Esophagus muscularis mucosa (tissue), 4 donors: ENCODE measurements at regions not wholly inside any gene's neighbourhood (a gene's known extent, or its start where the extent isn't known, plus 50 kb on each side); places are given as distances from the start of the nearest gene placed in this dataset.

Experiments used
- DNase-seq: peaks from one replicate; pipeline ENCODE4 v3.0.0-alpha.2; 2017; ENCODE audit errors: extremely low spot score
- H3K27ac ChIP-seq, 4 donors: fragments of 200-600 bp; sonication (generic); replicated peaks in 1 of 4; 1 replicate in 3 of 4; 2 replicates in 1 of 4; pipeline ENCODE4 v1.5.1; 2016 to 2019; ENCODE audit warnings: mild to moderate bottlenecking in 1 of 4
- H3K27me3 ChIP-seq, 4 donors: fragments of 200-600 bp; sonication (generic); one replicate each; pipeline versions ENCODE4 v1.5.1 to v1.6.0; 2016 to 2019
- H3K36me3 ChIP-seq, 4 donors: fragments of 200-600 bp; sonication (generic); one replicate each; pipeline ENCODE4 v1.5.1; 2016 to 2019
- H3K4me1 ChIP-seq, 4 donors: fragments of 200-600 bp; sonication (generic); one replicate each; pipeline ENCODE4 v1.5.1; 2016 to 2019
- H3K4me3 ChIP-seq, 4 donors: fragments of 200-600 bp; sonication (generic); 1 replicate in 2 of 4; 2 replicates in 2 of 4; pipeline ENCODE4 v1.5.1; 2016 to 2019; ENCODE audit warnings: mild to moderate bottlenecking in 4 of 4, moderate library complexity in 1 of 4
- H3K9me3 ChIP-seq, 4 donors: fragments of 200-600 bp; sonication (generic); 1 replicate in 3 of 4; 2 replicates in 1 of 4; pipeline ENCODE4 v1.5.1; 2016 to 2019
- CTCF ChIP-seq, 3 experiments: fragments of 200-600 bp in 2 of 3; fragments of 450-650 bp in 1 of 3; sonication (generic) in 2 of 3; IDR thresholded peaks; one replicate each; pipeline ENCODE4 v1.5.1; 2017 to 2019; ENCODE audit warnings: antibody characterized with exemption in 3 of 3, mild to moderate bottlenecking in 2 of 3, moderate library complexity in 1 of 3
- EP300 ChIP-seq: sonication (generic); formaldehyde crosslinking; IDR thresholded peaks from one replicate; pipeline ENCODE4 v1.6.1; 2017; ENCODE audit warnings: antibody characterized with exemption
- POLR2A ChIP-seq: fragments of 450-650 bp; IDR thresholded peaks from one replicate; pipeline ENCODE4 v1.6.1; 2017; ENCODE audit warnings: antibody characterized with exemption, moderate library complexity, mild to moderate bottlenecking, low read depth
- POLR2AphosphoS5 ChIP-seq, 2 donors: sonication (generic); formaldehyde crosslinking; IDR thresholded peaks; one replicate each; pipeline ENCODE4 v1.6.1; 2017; ENCODE audit warnings: antibody characterized with exemption in 2 of 2
- WGBS: methylation state at CpG from one replicate; pipeline ENCODE4 v1.1.5; 2018; 5-methylcytosine and 5-hydroxymethylcytosine counted together
- intact Hi-C: fragments of 100-400 bp; cut with DNase I; formaldehyde crosslinking; loops from one replicate; pipeline ENCODE4 v1.15.1; 2023

- no peak overlapping the region for H3K27ac ChIP-seq
- intact Hi-C loops: no loop called here
- 52% methylated on average over 1 of the region's 1 CpG for WGBS
Observed at GRCh38 chr7:16978358-16979244, 96.8 kb upstream of the AGR3 start.

GRCh38 chr7:16980539-16980938, 98.8 kb upstream of the AGR3 start:
- Histone ChIP-seq H3K9me3 (no peaks in the 10 kb centered on the region), H3K27me3 (no peaks in the 10 kb centered on the region), H3K4me3 (no peak overlapping the region), H3K27ac (no peak overlapping the region), H3K36me3 (no peaks in the 10 kb centered on the region), H3K4me1 (peaks cover 0 to 13% (median 8%) of the 10 kb centered on the region in 4 donors)
- no peak for DNase-seq
- intact Hi-C loops: loop anchor here (5.0 kb wide), 3 partner anchors 317 to 662 kb away; partner anchors contain the start of gene AHR
- 90% methylated on average over 4 of the region's 4 CpGs for whole genome bisulfite sequencing
- TF ChIP-seq POLR2A: no peak
- TF ChIP-seq CTCF (IDR thresholded peaks at IDR 0.05): no peak
- TF ChIP-seq POLR2AphosphoS5 (IDR thresholded peaks at IDR 0.05): no peak
- no peak for TF ChIP-seq EP300

More at GRCh38 chr7:16978358-16979244, 96.8 kb upstream of the AGR3 start:
- H3K4me1 ChIP-seq: peaks cover 0 to 13% (median 8%) of the 10 kb centered on the region in 4 donors
- H3K9me3 ChIP-seq: no peaks in the 10 kb centered on the region
- H3K4me3 ChIP-seq: no peak overlapping the region
- no peaks in the 10 kb centered on the region for H3K27me3 ChIP-seq
- H3K36me3 ChIP-seq: no peaks in the 10 kb centered on the region
- DNase-seq: no peak
- TF ChIP-seq POLR2A: no peak
- TF ChIP-seq CTCF (IDR thresholded peaks at IDR 0.05): no peak
- no peak for TF ChIP-seq POLR2AphosphoS5 (IDR thresholded peaks at IDR 0.05)
- TF ChIP-seq EP300: no peak

GRCh38 chr7:16982640-16983350, 101.0 kb upstream of the AGR3 start:
- 22% methylated on average over 3 of the region's 3 CpGs for WGBS
- no peaks in the 10 kb centered on the region for H3K27me3 ChIP-seq
- peaks cover 0 to 13% (median 8%) of the 10 kb centered on the region in 4 donors for H3K4me1 ChIP-seq
- H3K27ac ChIP-seq: no peak overlapping the region
- peak overlapping the region in 1 of 4 donors; percentile 10 for H3K4me3 ChIP-seq
- H3K9me3 ChIP-seq: no peaks in the 10 kb centered on the region
- no peak for DNase-seq
- no peaks in the 10 kb centered on the region for H3K36me3 ChIP-seq
- TF ChIP-seq POLR2AphosphoS5 (IDR thresholded peaks at IDR 0.05): no peak
- TF ChIP-seq CTCF (IDR thresholded peaks at IDR 0.05): peak; percentile 79 to 93 (median 85)
- intact Hi-C loops: loop anchor here (5.0 kb wide), 3 partner anchors 315 to 660 kb away; partner anchors contain the start of gene AHR

- H3K4me1 ChIP-seq: peaks cover 2 to 14% (median 8%) of the 10 kb centered on the region in 4 donors
- no peak overlapping the region for H3K27ac ChIP-seq
- intact Hi-C loops: loop anchor here (5.0 kb wide), 3 partner anchors 313 to 658 kb away; partner anchors contain the start of gene AHR
- no peak for TF ChIP-seq POLR2A
- no peak for TF ChIP-seq POLR2AphosphoS5 (IDR thresholded peaks at IDR 0.05)
- TF ChIP-seq EP300: no peak
- H3K27me3 ChIP-seq: no peaks in the 10 kb centered on the region
- no peaks in the 10 kb centered on the region for H3K9me3 ChIP-seq
- DNase-seq: no peak
- no peaks in the 10 kb centered on the region for H3K36me3 ChIP-seq
- WGBS: 73% methylated on average over 2 of the region's 2 CpGs
- no peak overlapping the region for H3K4me3 ChIP-seq
Observed at GRCh38 chr7:16984375-16984774, 102.6 kb upstream of the AGR3 start.

- H3K4me1 ChIP-seq: peaks cover 8 to 26% (median 16%) of the 10 kb centered on the region in 4 donors
- no peak overlapping the region for H3K4me3 ChIP-seq
- H3K9me3 ChIP-seq: no peaks in the 10 kb centered on the region
- H3K36me3 ChIP-seq: no peaks in the 10 kb centered on the region
- TF ChIP-seq POLR2A (no peak), POLR2AphosphoS5 (IDR thresholded peaks at IDR 0.05) (no peak), CTCF (IDR thresholded peaks at IDR 0.05) (no peak), EP300 (no peak)
- no peak overlapping the region for H3K27ac ChIP-seq
- intact Hi-C loops: no loop called here
- 100% methylated on average over 1 of the region's 1 CpG for WGBS
- no peak for DNase-seq
- H3K27me3 ChIP-seq: no peaks in the 10 kb centered on the region
Observed at GRCh38 chr7:16985621-16986020, 103.8 kb upstream of the AGR3 start.
